GM12864 (cell line): ENCODE measurements at regions not wholly inside any gene's neighbourhood (a gene's known extent, or its start where the extent isn't known, plus 50 kb on each side); places are given as distances from the start of the nearest gene placed in this dataset.

Experiments
- DNase-seq: peaks from one replicate; pipeline ENCODE4 v3.0.0-alpha.2; 2011; ENCODE audit warnings: low read depth
- H3K4me3 ChIP-seq: 2 replicates; pipeline ENCODE4 v1.5.1; 2011; ENCODE audit warnings: mild to moderate bottlenecking, low read depth, low read length, control low read depth
- CTCF ChIP-seq: IDR thresholded peaks from 2 replicates; pipeline ENCODE4 v1.5.1; 2011; ENCODE audit warnings: low read depth, mild to moderate bottlenecking, moderate library complexity, low read length, control low read depth, inconsistent platforms; ENCODE audit errors: missing control alignments

- DNase-seq: no peak
- no peak for TF ChIP-seq CTCF
- no peak overlapping the region for H3K4me3 ChIP-seq
Measured at GRCh38 chr11:8777907-8778767, 95.5 kb downstream of the RPL27A start.

GRCh38 chr11:8779107-8779506, 96.5 kb downstream of the RPL27A start:
- H3K4me3 ChIP-seq: no peak overlapping the region
- no peak for DNase-seq
- TF ChIP-seq CTCF: no peak

- H3K4me3 ChIP-seq: no peak overlapping the region
- no peak for DNase-seq
- no peak for TF ChIP-seq CTCF
Measured at GRCh38 chr11:8779732-8780131, 97.1 kb downstream of the RPL27A start.

- no peak for TF ChIP-seq CTCF
- no peak overlapping the region for H3K4me3 ChIP-seq
- no peak for DNase-seq
Measured at GRCh38 chr11:8784954-8785353, 102.4 kb downstream of the RPL27A start.

DNA sequence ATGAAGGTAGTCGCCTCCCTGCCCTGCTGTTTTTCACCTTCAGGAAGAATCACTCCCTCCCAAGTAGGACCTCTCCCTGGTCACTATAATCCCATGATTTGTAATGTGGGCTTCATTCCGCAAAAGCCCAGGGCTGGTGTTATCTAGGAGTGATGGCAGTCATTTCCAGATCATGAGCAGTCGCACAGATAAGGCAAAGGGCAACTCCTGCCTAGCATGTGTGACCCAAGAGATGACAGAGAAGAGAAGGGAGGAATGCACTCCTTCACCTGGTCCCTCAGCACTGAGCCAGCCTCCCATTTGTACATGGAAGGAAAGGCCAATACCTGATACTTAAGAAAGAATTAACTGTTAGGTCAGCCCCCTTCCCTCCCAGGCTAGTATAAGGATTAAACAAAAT, 102.9 kb downstream of the RPL27A start:
- H3K4me3 ChIP-seq: no peak overlapping the region
- no peak for TF ChIP-seq CTCF
- DNase-seq: no peak

GRCh38 chr11:8785998-8786397, 103.4 kb downstream of the RPL27A start:
- no peak overlapping the region for H3K4me3 ChIP-seq
- no peak for TF ChIP-seq CTCF
- no peak for DNase-seq

DNA sequence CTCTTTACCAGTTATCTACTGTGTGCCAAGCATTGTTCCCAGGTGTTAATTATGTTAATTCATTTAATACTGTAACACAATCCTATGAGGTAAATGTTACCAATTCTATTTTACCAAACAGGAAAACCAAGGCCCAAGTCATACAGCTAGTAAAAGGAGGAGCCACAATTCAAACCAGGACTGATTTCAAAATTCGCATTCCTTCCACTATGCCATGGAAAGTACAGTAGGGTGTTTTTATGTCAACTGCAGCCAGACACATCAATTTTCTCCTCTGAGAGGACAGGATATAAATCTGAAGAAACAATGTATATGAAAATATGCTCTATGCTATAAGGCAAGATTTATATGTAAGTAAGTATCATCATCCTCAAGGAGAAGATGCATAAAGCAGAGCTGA, 104.3 kb downstream of the RPL27A start:
- DNase-seq: no peak
- H3K4me3 ChIP-seq: no peak overlapping the region
- no peak for TF ChIP-seq CTCF
